ENCODE measurements at regions not wholly inside any gene's neighbourhood (a gene's known extent, or its start where the extent isn't known, plus 50 kb on each side); places are given as distances from the start of the nearest gene placed in this dataset.

DNA sequence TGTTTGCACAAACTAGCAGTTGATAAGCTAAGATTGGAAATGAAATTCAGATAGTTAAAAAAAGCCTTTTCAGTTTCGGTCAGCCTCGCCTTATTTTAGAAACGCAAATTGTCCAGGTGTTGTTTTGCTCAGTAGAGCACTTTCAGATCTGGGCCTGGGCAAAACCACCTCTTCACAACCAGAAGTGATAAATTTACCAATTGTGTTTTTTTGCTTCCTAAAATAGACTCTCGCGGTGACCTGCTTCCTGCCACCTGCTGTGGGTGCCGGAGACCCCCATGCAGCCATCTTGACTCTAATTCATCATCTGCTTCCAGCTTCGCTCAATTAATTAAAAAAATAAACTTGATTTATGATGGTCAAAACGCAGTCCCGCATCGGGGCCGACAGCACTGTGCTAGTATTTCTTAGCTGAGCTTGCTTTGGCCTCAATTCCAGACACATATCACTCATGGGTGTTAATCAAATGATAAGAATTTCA lies 335.6 kb downstream of the TMEM121 start:
- TF ChIP-seq, protein P1, sequence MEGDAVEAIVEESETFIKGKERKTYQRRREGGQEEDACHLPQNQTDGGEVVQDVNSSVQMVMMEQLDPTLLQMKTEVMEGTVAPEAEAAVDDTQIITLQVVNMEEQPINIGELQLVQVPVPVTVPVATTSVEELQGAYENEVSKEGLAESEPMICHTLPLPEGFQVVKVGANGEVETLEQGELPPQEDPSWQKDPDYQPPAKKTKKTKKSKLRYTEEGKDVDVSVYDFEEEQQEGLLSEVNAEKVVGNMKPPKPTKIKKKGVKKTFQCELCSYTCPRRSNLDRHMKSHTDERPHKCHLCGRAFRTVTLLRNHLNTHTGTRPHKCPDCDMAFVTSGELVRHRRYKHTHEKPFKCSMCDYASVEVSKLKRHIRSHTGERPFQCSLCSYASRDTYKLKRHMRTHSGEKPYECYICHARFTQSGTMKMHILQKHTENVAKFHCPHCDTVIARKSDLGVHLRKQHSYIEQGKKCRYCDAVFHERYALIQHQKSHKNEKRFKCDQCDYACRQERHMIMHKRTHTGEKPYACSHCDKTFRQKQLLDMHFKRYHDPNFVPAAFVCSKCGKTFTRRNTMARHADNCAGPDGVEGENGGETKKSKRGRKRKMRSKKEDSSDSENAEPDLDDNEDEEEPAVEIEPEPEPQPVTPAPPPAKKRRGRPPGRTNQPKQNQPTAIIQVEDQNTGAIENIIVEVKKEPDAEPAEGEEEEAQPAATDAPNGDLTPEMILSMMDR (IDR thresholded peaks at IDR 0.05): no peak
- intact Hi-C loops (cut with DNase I): no loop called here
- DNase-seq (ENCODE audit: low spot score in 2 of 2): peak in 1 of 2 donors; percentile 44

DNA sequence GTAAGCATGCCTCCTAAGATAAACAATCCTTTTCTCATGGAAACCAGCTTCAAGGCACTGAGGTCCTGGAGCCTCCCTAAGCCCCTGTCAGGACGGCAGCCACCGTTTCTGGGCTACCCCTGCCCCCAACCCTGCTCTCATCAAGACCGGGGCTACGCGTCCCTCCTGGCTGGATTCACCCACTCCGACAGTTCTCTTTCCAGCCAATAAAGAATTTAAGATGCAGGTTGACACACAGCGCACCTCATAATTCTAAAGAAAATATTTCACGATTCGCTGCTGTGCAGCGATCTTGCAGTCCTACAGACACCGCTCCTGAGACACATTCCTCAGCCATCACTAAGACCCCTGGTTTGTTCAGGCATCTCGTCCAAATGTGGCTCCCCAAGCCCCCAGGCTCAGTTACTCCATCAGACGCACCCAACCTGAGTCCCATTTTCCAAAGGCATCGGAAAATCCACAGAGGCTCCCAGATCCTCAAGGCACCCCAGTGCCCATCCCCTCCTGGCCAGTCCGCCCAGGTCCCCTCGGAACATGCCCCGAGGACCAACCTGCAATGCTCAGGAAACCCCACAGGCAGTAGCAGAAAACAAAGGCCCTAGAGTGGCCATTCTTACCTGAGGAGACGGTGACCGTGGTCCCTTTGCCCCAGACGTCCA lies 336.3 kb downstream of the TMEM121 start:
- Histone ChIP-seq H3K36me3 (no peaks in the 10 kb centered on the region), H3K27ac (no peak overlapping the region), H3K4me1 (no peaks in the 10 kb centered on the region), H3K9me3 (no peaks in the 10 kb centered on the region), H3K4me3 (no peak overlapping the region), H3K27me3 (no peaks in the 10 kb centered on the region)
- DNase-seq (ENCODE audit: low spot score in 2 of 2): no peak
- intact Hi-C loops (cut with DNase I): no loop called here
- TF ChIP-seq, protein P1 (IDR thresholded peaks at IDR 0.05): no peak

More for the DNA sequence above, 335.6 kb downstream of the TMEM121 start:
- Histone ChIP-seq H3K27ac (no peak overlapping the region), H3K4me3 (no peak overlapping the region), H3K36me3 (no peaks in the 10 kb centered on the region), H3K4me1 (no peaks in the 10 kb centered on the region), H3K27me3 (no peaks in the 10 kb centered on the region), H3K9me3 (no peaks in the 10 kb centered on the region)

DNA sequence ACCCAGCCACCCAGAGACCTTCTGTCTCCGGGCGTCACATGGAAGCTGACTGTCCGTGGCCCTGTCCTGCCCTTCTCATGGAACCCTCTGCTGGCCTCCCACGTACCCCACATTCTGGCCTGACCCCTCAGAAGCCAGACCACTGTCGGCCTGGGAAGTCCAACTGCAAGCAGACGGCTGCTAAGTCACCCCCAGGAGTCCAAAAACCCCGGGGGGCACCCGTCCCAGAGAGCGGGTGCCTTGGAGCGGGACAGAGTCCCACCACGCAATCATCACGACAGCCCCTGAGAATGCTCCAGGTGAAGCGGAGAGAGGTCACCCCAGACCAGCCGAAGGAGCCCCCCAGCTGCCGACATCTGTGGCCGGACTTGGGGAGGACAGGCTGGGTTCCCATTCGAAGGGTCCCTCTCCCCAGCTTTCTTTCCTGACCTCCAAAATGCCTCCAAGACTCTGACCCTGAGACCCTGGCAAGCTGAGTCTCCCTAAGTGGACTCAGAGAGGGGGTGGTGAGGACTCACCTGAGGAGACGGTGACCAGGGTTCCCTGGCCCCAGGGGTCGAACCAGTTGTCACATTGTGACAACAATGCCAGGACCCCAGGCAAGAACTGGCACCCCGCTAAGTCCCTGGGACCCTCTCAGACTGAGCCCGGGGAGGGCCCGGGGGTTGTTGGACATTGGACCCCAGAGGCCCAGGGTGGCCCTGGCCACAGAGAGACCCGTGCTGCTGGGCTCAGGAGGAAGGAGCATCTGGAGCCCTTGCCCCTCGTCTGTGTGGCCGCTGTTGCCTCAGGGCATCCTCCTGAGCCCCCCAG lies 337.1 kb downstream of the TMEM121 start:
- Histone ChIP-seq H3K27ac (no peak overlapping the region), H3K27me3 (no peaks in the 10 kb centered on the region), H3K36me3 (no peaks in the 10 kb centered on the region), H3K4me1 (no peaks in the 10 kb centered on the region), H3K9me3 (no peaks in the 10 kb centered on the region), H3K4me3 (no peak overlapping the region)
- DNase-seq (ENCODE audit: low spot score in 2 of 2): peak in 1 of 2 donors; percentile 48
- intact Hi-C loops (cut with DNase I): no loop called here
- TF ChIP-seq, protein P1 (IDR thresholded peaks at IDR 0.05): no peak

DNA sequence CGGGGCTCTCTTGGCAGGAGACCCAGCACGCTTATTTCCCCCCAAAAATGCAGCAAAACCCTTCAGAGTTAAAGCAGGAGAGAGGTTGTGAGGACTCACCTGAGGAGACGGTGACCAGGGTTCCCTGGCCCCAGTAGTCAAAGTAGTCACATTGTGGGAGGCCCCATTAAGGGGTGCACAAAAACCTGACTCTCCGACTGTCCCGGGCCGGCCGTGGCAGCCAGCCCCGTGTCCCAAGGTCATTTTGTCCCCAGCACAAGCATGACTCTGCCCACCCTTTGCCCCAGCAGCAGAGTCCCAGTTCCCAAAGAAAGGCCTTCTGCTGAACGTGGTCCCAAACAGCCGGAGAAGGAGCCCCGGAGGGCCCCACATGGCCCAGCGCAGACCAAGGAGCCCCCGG lies 337.7 kb downstream of the TMEM121 start:
- peak in 1 of 2 donors; percentile 40 for DNase-seq (ENCODE audit: low spot score in 2 of 2)

DNA sequence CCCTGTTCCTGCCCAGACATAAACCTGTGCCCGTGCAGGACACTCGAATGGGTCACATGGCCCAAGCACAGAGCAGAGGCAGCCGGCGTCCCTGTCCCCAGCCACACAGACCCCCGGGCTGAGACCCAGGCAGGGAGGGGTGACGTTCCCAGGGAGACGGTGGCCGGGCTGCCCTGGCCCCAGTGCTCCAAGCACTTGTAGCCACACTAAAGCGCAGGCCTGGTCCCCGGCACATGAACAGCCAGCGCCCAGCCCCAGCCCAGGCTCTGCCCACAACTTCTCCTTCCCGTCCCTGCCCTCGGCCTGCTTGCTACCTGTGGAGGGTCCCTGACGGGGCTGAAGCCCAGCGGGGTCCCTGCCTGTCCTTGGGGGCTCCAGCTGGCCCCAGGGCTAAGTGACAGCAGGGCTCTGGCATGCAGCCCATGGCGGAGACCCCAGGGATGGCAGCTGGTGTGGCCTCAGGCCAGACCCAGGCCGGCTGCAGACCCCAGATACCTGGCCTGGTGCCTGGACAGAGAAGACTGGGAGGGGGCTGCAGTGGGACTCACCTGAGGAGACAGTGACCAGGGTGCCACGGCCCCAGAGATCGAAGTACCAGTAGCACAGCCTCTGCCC lies 338.4 kb downstream of the TMEM121 start:
- intact Hi-C loops (cut with DNase I): no loop called here
- Histone ChIP-seq H3K27me3 (no peaks in the 10 kb centered on the region), H3K36me3 (no peaks in the 10 kb centered on the region), H3K27ac (no peak overlapping the region), H3K4me3 (no peak overlapping the region), H3K4me1 (no peaks in the 10 kb centered on the region), H3K9me3 (no peaks in the 10 kb centered on the region)
- no peak for DNase-seq (ENCODE audit: low spot score in 2 of 2)
- TF ChIP-seq, protein P1 (IDR thresholded peaks at IDR 0.05): no peak

More for the DNA sequence above, 337.7 kb downstream of the TMEM121 start:
- H3K36me3 ChIP-seq: no peaks in the 10 kb centered on the region
- no peaks in the 10 kb centered on the region for H3K4me1 ChIP-seq
- TF ChIP-seq, protein P1 (IDR thresholded peaks at IDR 0.05): no peak
- no peaks in the 10 kb centered on the region for H3K9me3 ChIP-seq
- no peak overlapping the region for H3K27ac ChIP-seq
- H3K4me3 ChIP-seq: no peak overlapping the region
- intact Hi-C loops (cut with DNase I): no loop called here
- no peaks in the 10 kb centered on the region for H3K27me3 ChIP-seq

All from ascending aorta (tissue), 2 donors.